ENCODE measurements at regions not wholly inside any gene's neighbourhood (a gene's known extent, or its start where the extent isn't known, plus 50 kb on each side); places are given as distances from the start of the nearest gene placed in this dataset.

DNA sequence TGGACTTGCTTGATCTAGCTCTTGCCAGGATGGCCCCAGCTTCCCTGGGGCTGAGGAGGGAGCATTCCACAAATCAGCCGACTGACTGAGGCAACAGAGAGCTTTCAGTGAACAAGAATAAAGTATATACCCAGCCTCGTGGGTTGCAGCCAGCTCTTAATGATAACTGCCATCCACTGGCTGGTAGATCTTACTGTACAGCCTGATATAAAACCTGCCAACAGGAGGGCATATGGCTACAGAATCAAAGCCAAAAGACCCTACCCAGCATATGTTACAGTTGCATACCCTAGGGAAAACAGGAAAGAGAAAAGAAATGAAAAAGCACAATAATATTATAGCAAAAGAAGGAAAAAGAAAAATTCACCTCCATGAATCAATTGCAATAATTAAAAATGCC is 775.9 kb upstream of the KIF2B start:
- H3K23ac ChIP-seq (ENCODE audit: low read depth, low read length, poor library complexity), result no peak overlapping the region
- H2BK120ac ChIP-seq (ENCODE audit: low read depth, low read length), result no peak overlapping the region
- H3K4ac ChIP-seq (ENCODE audit: low read length), result no peak overlapping the region
- no CpG with 5 or more reads among the region's 2 CpGs for WGBS, 2 donors (ENCODE audit: extremely low coverage in 2 of 2, insufficient read length in 2 of 2, insufficient replicate concordance in 1 of 2)
- no peak overlapping the region for H2AK5ac ChIP-seq (ENCODE audit: low read depth, low read length)
- DNase-seq (ENCODE audit: low spot score), result no peak
- H3K14ac ChIP-seq (ENCODE audit: low read length), result no peak overlapping the region
- H4K91ac ChIP-seq (ENCODE audit: low read depth, low read length, poor library complexity), result no peak overlapping the region
- no peak overlapping the region for H3K9ac ChIP-seq (ENCODE audit: low read depth, low read length, poor library complexity)
- H3K36me3 ChIP-seq (replicated peaks in 1 of 2; ENCODE audit: control insufficient read depth in 2 of 2, insufficient read depth in 2 of 2, low read length in 2 of 2), result no peaks in the 10 kb centered on the region
- H3K27ac ChIP-seq (replicated peaks; ENCODE audit: low read length), result no peak overlapping the region
- no peaks in the 10 kb centered on the region for H3K27me3 ChIP-seq (ENCODE audit: control insufficient read depth in 3 of 3, insufficient read depth in 3 of 3, low read depth in 1 of 3, low read length in 3 of 3)
- no peak overlapping the region for H2BK5ac ChIP-seq (ENCODE audit: low read length)
- H4K8ac ChIP-seq (ENCODE audit: low read depth, low read length), result no peak overlapping the region
- H3K4me3 ChIP-seq (ENCODE audit: low read length in 2 of 2), result no peak overlapping the region
- no peaks in the 10 kb centered on the region for H3K79me1 ChIP-seq (ENCODE audit: low read depth, low read length)
- H3K9me3 ChIP-seq (replicated peaks in 1 of 2; ENCODE audit: control insufficient read depth in 2 of 2, insufficient read depth in 1 of 2, low read depth in 1 of 2, low read length in 2 of 2), result no peaks in the 10 kb centered on the region
- no peak overlapping the region for H3K18ac ChIP-seq (ENCODE audit: low read length)
- H2BK12ac ChIP-seq (ENCODE audit: low read length), result no peak overlapping the region
- H3K4me2 ChIP-seq (ENCODE audit: insufficient read depth, low read length, poor library complexity, severe bottlenecking), result no peak overlapping the region
- H2BK15ac ChIP-seq (ENCODE audit: low read length), result no peak overlapping the region
- no peaks in the 10 kb centered on the region for H3K4me1 ChIP-seq (ENCODE audit: control insufficient read depth in 2 of 2, insufficient read depth in 1 of 2, low read depth in 1 of 2, low read length in 2 of 2)
- no peak overlapping the region for H2AFZ ChIP-seq (ENCODE audit: low read length)

DNA sequence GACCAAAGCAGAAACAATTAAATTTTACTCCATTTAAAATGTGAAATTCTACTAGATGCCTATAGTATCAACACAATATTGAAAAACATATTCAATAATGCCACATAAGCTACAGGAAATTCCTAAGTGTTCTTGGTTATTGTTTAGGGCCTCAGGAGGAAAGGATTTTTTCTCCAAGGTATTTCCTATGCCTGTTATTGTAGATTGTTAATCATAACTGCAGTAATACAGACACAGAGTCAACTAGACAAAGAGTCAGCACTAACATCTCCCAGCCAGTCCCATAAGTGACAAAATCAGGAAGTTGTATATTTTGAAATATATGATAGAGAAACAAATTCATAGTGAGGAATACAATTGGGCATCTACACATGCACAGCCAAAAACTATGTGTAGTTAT is 782.7 kb upstream of the KIF2B start:
- no peaks in the 10 kb centered on the region for H3K79me1 ChIP-seq (ENCODE audit: low read depth, low read length)
- no peak overlapping the region for H2AFZ ChIP-seq (ENCODE audit: low read length)
- H3K23ac ChIP-seq (ENCODE audit: low read depth, low read length, poor library complexity), result no peak overlapping the region
- H3K9me3 ChIP-seq (replicated peaks in 1 of 2; ENCODE audit: control insufficient read depth in 2 of 2, insufficient read depth in 1 of 2, low read depth in 1 of 2, low read length in 2 of 2), result no peaks in the 10 kb centered on the region
- DNase-seq (ENCODE audit: low spot score), result no peak
- no peak overlapping the region for H3K18ac ChIP-seq (ENCODE audit: low read length)
- H3K4me1 ChIP-seq (ENCODE audit: control insufficient read depth in 2 of 2, insufficient read depth in 1 of 2, low read depth in 1 of 2, low read length in 2 of 2), result no peaks in the 10 kb centered on the region
- H3K27ac ChIP-seq (replicated peaks; ENCODE audit: low read length), result no peak overlapping the region
- H3K4me2 ChIP-seq (ENCODE audit: insufficient read depth, low read length, poor library complexity, severe bottlenecking), result no peak overlapping the region
- H3K4ac ChIP-seq (ENCODE audit: low read length), result no peak overlapping the region
- H4K91ac ChIP-seq (ENCODE audit: low read depth, low read length, poor library complexity), result no peak overlapping the region
- no peak overlapping the region for H2BK15ac ChIP-seq (ENCODE audit: low read length)
- no peaks in the 10 kb centered on the region for H3K27me3 ChIP-seq (ENCODE audit: control insufficient read depth in 3 of 3, insufficient read depth in 3 of 3, low read depth in 1 of 3, low read length in 3 of 3)
- no peak overlapping the region for H3K9ac ChIP-seq (ENCODE audit: low read depth, low read length, poor library complexity)
- no peak overlapping the region for H2BK5ac ChIP-seq (ENCODE audit: low read length)
- no peak overlapping the region for H2BK120ac ChIP-seq (ENCODE audit: low read depth, low read length)
- no peak overlapping the region for H2BK12ac ChIP-seq (ENCODE audit: low read length)
- no peak overlapping the region for H2AK5ac ChIP-seq (ENCODE audit: low read depth, low read length)
- H4K8ac ChIP-seq (ENCODE audit: low read depth, low read length), result no peak overlapping the region
- no peak overlapping the region for H3K14ac ChIP-seq (ENCODE audit: low read length)
- H3K36me3 ChIP-seq (replicated peaks in 1 of 2; ENCODE audit: control insufficient read depth in 2 of 2, insufficient read depth in 2 of 2, low read length in 2 of 2), result no peaks in the 10 kb centered on the region
- H3K4me3 ChIP-seq (ENCODE audit: low read length in 2 of 2), result no peak overlapping the region

DNA sequence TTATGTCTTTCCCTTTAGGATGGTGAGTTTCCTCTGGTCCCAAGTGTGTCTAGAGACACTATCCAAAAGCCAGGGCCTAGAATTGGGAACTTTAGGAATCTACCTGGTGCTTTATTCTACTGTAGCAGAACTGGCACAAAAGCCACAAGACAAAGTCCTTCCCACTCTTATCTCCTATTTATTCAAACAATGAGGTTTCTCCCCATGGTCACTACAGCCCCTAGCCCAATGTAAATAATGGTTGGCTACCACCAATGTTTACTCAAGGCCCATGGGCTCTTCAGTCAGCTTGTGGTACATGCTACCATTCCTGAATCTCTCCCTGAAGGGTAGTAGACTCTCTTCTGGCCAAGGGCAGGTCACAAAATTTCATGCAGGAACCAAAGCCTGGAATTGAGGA is 789.4 kb upstream of the KIF2B start:
- Histone ChIP-seq H3K14ac (ENCODE audit: low read length) (no peak overlapping the region), H3K4me3 (ENCODE audit: low read length in 2 of 2) (no peak overlapping the region)

DNA sequence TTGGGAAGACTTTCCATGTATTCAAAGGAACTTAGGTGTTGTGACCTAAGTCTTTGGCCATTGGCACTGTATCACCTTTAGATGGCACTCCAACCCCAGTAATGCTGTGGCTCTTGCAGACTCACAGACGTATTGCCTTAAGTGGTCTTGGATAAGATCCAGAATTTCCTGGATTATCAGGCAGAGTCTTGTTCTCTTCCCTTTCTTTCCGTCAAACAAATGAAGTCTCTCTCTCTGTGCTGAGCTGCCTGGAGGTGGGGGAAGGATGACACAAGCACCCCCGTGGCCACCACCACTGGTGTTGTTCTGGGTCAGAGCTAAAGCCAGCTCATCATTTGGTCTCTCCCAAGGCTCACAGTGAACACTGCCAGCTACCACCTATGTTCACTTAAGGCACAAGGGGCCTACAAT is 789.9 kb upstream of the KIF2B start:
- Histone ChIP-seq H4K91ac (ENCODE audit: low read depth, low read length, poor library complexity) (no peak overlapping the region), H3K9me3 (replicated peaks in 1 of 2; ENCODE audit: control insufficient read depth in 2 of 2, insufficient read depth in 1 of 2, low read depth in 1 of 2, low read length in 2 of 2) (no peaks in the 10 kb centered on the region), H2AFZ (ENCODE audit: low read length) (no peak overlapping the region), H2BK120ac (ENCODE audit: low read depth, low read length) (no peak overlapping the region), H2BK5ac (ENCODE audit: low read length) (no peak overlapping the region), H3K27ac (replicated peaks; ENCODE audit: low read length) (no peak overlapping the region), H3K79me1 (ENCODE audit: low read depth, low read length) (no peaks in the 10 kb centered on the region), H3K4me2 (ENCODE audit: insufficient read depth, low read length, poor library complexity, severe bottlenecking) (no peak overlapping the region), H3K4me3 (ENCODE audit: low read length in 2 of 2) (no peak overlapping the region), H3K9ac (ENCODE audit: low read depth, low read length, poor library complexity) (no peak overlapping the region), H2BK15ac (ENCODE audit: low read length) (no peak overlapping the region), H3K4ac (ENCODE audit: low read length) (no peak overlapping the region), H3K18ac (ENCODE audit: low read length) (no peak overlapping the region), H2AK5ac (ENCODE audit: low read depth, low read length) (no peak overlapping the region), H3K36me3 (replicated peaks in 1 of 2; ENCODE audit: control insufficient read depth in 2 of 2, insufficient read depth in 2 of 2, low read length in 2 of 2) (no peaks in the 10 kb centered on the region), H3K4me1 (ENCODE audit: control insufficient read depth in 2 of 2, insufficient read depth in 1 of 2, low read depth in 1 of 2, low read length in 2 of 2) (peaks cover 0 to 2% of the 10 kb centered on the region in 2 donors), H3K14ac (ENCODE audit: low read length) (no peak overlapping the region), H2BK12ac (ENCODE audit: low read length) (no peak overlapping the region), H3K27me3 (ENCODE audit: control insufficient read depth in 3 of 3, insufficient read depth in 3 of 3, low read depth in 1 of 3, low read length in 3 of 3) (no peaks in the 10 kb centered on the region), H4K8ac (ENCODE audit: low read depth, low read length) (no peak overlapping the region), H3K23ac (ENCODE audit: low read depth, low read length, poor library complexity) (no peak overlapping the region)
- DNase-seq (ENCODE audit: low spot score), result peak; percentile 53
- no CpG with 5 or more reads among the region's 3 CpGs for WGBS, 2 donors (ENCODE audit: extremely low coverage in 2 of 2, insufficient read length in 2 of 2, insufficient replicate concordance in 1 of 2)

More for the DNA sequence above, 789.4 kb upstream of the KIF2B start:
- Histone ChIP-seq H2BK15ac (ENCODE audit: low read length) (no peak overlapping the region), H2AK5ac (ENCODE audit: low read depth, low read length) (no peak overlapping the region), H3K79me1 (ENCODE audit: low read depth, low read length) (no peaks in the 10 kb centered on the region), H3K4ac (ENCODE audit: low read length) (no peak overlapping the region), H4K91ac (ENCODE audit: low read depth, low read length, poor library complexity) (no peak overlapping the region), H3K18ac (ENCODE audit: low read length) (no peak overlapping the region), H3K9ac (ENCODE audit: low read depth, low read length, poor library complexity) (no peak overlapping the region), H4K8ac (ENCODE audit: low read depth, low read length) (no peak overlapping the region), H3K4me2 (ENCODE audit: insufficient read depth, low read length, poor library complexity, severe bottlenecking) (no peak overlapping the region), H3K36me3 (replicated peaks in 1 of 2; ENCODE audit: control insufficient read depth in 2 of 2, insufficient read depth in 2 of 2, low read length in 2 of 2) (no peaks in the 10 kb centered on the region), H2BK5ac (ENCODE audit: low read length) (no peak overlapping the region), H3K4me1 (ENCODE audit: control insufficient read depth in 2 of 2, insufficient read depth in 1 of 2, low read depth in 1 of 2, low read length in 2 of 2) (peaks cover 0 to 2% of the 10 kb centered on the region in 2 donors), H3K27ac (replicated peaks; ENCODE audit: low read length) (no peak overlapping the region), H3K9me3 (replicated peaks in 1 of 2; ENCODE audit: control insufficient read depth in 2 of 2, insufficient read depth in 1 of 2, low read depth in 1 of 2, low read length in 2 of 2) (no peaks in the 10 kb centered on the region), H3K27me3 (ENCODE audit: control insufficient read depth in 3 of 3, insufficient read depth in 3 of 3, low read depth in 1 of 3, low read length in 3 of 3) (no peaks in the 10 kb centered on the region), H3K23ac (ENCODE audit: low read depth, low read length, poor library complexity) (no peak overlapping the region), H2BK12ac (ENCODE audit: low read length) (no peak overlapping the region), H2AFZ (ENCODE audit: low read length) (no peak overlapping the region), H2BK120ac (ENCODE audit: low read depth, low read length) (no peak overlapping the region)
- no peak for DNase-seq (ENCODE audit: low spot score)
